ENCODE measurements at regions not wholly inside any gene's neighbourhood (a gene's known extent, or its start where the extent isn't known, plus 50 kb on each side); places are given as distances from the start of the nearest gene placed in this dataset.
"Not testable (repeated sequence)": the region's sequence is repeated elsewhere in the genome, so short reads cannot be mapped to it uniquely, and the experiment has no call there.

DNA sequence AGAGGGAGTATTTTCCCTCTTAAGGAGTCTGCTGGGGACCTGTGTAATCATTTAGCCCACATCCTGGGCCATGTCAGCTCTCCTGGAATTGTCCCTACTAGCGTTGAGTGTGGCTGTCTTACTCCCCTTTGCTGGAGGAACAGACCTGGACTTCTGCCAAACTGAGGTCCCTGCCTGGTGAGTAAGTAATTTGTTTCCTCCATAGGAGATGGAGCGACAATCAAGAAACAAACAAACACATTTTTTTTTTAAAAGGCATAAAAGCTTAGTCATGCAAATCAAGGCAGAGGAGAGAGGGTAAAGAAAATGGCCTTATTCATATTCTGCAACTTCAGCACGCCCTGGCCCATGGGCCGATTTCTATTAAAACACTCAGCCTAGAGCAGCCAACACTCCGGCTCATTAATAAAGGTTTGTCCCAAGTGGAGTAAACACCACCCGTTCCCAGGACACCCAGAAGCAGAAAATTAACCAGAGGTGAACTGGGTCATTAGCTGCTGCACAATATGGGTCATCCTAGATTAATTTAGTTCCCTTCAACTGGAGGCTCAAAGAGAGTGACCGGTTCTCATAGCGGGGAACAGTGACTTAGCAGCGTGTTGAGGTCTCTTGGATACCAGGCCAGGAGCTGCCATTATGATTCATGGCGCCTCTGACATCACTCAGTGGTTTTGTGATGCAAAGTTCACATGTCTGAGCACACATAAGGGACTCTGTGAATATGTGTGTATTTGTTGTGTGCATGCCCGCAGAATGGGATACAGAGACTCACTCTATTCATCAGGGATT, 165.0 kb upstream of the SULF2 start:
- no peak for DNase-seq

DNA sequence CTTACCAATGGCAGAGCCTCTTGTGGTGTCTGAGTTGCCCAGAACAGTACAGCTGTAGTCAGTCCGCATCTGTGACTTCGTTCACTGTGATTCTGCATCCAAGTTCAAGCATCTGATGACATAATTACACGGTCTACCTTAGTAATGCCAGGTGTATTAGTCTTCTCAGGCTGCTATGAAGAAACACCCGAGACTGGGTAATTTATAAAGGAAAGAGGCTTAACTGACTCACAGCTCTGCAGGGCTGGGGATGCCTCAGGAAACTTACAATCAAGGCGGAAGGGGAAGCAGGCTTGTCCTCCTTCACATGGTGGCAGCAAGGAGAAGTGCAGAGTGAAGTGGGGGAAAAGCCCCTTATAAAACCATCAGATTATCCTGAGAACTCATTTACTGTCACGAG, 163.9 kb upstream of the SULF2 start:
- DNase-seq, result no peak

DNA sequence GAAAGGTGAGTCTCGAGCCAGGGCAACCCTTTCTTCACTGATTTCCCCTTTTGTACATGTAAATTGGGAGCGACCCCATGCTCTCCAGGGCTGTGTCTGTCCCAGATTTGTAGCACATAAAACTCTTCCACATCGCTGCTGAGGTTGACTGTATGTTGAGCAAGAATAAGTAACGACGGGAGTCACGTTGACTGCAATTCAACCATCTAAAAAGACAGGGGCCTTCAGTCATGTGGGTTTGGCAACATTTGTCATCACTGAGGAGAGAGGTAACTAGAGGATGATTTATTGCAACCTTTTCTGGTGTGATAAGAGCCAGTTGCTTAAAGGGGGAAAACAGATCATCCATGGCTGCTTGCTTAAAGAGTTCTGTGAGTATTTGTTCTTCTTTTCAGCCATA, 159.4 kb upstream of the SULF2 start:
- DNase-seq, result no peak

GRCh38 chr20:47941869-47942268, 156.6 kb upstream of the SULF2 start:
- DNase-seq, result no peak

- no peak for DNase-seq
Observed at GRCh38 chr20:47940101-47940813, 155.0 kb upstream of the SULF2 start.

GRCh38 chr20:47936612-47937011, 151.3 kb upstream of the SULF2 start:
- no peak for DNase-seq

DNA sequence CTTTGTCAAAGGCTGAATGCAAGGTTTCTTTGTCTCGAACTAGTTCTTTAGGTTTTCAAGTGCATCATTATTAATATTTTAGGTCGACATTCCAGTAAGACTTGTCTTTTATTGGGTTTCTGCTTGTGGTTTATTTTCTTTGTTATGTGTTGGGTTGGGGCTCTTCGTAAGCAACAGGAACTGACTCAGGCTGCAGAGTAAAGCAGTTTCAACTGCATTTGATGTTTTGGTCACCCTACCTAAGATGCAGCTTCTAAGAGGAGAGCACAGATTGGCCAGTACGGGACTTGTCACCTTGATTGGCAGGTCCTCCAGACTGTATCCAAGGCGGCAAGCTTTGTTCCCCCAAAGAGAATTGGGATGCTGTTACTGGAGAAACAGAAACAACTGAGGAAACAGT, 149.5 kb upstream of the SULF2 start:
- DNase-seq, result no peak

DNA sequence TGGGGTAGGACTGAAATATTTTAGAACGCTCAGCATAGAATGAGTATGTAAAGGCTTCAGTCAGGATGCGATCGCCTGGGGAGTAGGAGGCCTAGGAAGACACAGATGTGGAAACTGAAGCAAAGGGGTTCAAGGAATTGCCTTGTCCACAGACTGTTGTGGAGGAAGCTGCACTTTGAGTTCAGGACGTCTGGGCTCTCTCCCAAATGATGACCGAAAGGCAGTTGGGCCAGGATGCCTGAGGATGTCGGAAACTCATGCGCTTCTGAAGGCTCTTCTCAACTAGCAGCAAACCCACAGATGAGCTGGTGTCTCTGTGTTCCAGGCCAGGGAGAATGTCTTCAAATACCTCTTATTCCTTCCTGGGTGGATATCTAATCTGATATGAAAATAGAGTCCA, 146.2 kb upstream of the SULF2 start:
- DNase-seq, result no peak

DNA sequence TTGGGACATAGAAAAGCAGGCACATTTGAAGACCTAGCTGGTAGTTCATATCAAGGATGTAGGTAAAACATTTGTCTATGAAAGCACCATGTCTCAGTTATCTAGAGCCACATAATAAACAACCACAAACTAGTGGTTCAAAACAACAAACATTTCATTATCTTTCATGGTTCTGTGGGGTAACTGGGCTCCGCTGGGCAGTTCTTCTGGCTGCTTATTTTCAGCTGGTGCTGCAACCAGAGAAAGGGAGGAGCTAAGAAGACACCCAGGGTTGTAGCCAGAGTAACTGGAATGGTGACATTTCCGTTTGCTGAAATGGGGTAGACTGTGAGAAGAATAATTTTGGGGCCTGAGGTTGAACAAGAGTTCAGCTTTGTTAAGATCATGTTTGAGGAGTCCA, 145.7 kb upstream of the SULF2 start:
- no peak for DNase-seq

- no peak for DNase-seq
Observed at GRCh38 chr20:47929368-47930115, 144.3 kb upstream of the SULF2 start.

GRCh38 chr20:47927944-47928343, 142.7 kb upstream of the SULF2 start:
- DNase-seq, result no peak

- no peak for DNase-seq
Observed at GRCh38 chr20:47927385-47927851, 142.1 kb upstream of the SULF2 start.

- no peak for DNase-seq
Observed at GRCh38 chr20:47926731-47927130, 141.4 kb upstream of the SULF2 start.

- DNase-seq, result no peak
Observed at GRCh38 chr20:47925593-47925992, 140.3 kb upstream of the SULF2 start.

DNA sequence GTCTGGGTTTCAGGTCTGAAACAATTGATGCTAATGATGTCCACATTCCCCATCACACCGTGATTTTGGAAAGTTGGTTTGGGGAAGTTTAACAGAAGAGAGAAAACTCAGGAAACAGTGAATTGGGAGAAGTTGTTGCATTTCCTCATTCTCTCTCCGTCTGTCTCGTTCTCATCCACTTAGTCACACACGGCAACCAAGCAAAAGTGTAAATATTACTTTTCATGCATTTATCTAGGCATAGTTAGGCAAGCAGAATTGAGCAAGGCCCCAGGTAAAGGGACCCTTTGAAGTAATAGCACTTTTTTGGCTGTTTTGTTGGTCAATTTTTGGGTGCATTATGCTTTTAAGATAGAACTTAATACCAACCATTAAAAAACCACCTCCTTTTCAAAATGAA, 137.0 kb upstream of the SULF2 start:
- peak in 1 of 2 donors; percentile 5 for DNase-seq

DNA sequence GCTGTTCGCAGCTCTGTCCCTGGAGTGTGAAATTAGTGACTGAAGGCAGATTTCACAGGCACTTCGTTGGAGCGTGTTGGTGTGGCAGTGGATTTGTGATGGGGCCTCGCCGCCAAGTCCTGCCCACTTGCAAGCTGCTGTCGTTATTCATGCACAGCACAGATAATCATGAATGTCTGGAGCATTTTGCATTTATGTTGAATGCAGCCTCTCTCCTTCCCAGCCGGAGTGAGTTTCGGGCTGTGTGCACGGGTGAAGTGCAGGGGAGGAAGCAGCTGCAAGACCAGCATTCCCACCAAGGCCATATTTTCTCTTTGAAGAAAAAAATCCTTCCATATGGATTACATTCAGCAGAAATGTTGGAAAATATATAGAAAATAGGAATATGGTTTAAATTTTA, 136.5 kb upstream of the SULF2 start:
- not testable (repeated sequence) for DNase-seq

DNA sequence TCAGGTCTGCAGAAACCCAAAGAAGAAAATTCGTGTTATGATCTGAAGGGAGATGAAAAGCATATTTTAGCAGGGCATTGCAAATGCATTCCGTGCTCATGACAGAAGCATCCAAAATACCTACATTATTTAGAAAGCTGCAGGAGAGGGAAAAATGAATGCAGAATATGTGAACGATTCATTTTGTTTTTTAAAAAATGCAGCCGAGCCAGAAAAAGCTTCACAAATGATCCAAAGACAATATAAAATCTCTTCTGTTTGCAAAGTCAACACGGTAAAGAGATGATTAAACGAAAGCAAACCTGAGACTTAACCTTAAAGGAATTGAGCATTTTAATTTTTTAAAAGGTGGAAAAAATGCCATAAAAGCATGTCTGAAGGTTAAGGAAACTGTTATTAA, 136.1 kb upstream of the SULF2 start:
- DNase-seq, result no peak

DNA sequence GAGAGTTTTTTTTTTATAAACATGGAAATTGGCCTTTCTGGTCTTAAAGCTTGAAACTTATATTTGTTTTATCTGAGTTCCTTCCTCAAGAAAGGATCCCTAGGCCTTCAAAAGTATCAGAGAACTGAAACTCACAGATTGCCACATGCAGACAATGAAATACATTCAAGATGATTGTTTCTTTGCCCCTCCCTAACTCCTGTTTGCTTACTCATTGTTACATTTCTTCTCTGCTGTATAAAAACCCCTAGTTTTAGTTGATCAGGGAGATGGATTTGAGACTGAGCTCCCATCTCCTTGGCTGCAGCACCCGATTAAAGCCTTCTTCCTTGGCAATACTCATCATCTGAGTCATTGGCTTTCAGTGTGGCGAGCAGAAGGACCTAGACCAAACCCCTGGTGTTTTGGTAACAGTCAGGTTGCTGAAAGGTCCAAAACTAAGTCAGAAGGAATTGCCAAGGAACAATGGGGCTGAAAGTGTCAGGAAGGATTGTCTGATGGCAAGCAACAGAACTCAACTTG, 132.3 kb upstream of the SULF2 start:
- no peak for DNase-seq

DNA sequence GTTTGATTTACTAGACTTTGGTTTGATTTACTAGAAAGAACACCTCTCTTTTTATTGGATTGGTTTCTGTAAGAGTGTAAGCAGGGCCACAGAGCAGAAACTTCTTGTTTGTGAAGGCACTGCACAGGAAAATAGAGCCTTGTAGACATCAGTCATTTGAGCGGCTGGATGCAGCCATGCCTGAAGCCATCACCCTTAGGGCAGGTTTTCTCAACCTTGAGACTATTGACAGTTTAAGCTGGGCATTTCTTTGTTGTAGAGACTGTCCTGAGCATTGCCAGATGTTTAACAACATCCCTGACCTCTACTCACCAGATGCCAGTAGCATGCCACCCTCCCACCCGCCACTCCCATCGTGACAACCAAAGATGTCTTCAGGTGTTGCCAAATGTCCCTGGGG, 130.2 kb upstream of the SULF2 start:
- DNase-seq, result no peak

DNA sequence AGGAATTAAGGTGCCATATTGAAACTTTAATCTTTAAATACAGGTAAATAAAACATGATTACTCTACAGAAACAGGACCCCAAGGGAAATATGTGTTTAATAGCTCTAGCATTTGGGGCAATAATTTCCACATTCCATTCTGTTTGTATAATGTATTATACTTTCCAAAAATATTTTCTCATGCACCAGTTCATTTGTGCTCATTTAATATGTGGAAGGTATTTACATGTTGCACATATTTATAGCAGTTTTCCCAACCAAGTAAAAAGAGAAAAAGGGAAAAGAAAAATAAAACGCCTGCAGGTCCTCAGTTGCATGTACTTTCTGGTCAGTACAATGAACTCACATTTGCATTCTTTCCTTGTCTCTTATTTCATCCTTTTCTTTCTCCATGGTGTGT, 129.5 kb upstream of the SULF2 start:
- DNase-seq, result no peak

DNA sequence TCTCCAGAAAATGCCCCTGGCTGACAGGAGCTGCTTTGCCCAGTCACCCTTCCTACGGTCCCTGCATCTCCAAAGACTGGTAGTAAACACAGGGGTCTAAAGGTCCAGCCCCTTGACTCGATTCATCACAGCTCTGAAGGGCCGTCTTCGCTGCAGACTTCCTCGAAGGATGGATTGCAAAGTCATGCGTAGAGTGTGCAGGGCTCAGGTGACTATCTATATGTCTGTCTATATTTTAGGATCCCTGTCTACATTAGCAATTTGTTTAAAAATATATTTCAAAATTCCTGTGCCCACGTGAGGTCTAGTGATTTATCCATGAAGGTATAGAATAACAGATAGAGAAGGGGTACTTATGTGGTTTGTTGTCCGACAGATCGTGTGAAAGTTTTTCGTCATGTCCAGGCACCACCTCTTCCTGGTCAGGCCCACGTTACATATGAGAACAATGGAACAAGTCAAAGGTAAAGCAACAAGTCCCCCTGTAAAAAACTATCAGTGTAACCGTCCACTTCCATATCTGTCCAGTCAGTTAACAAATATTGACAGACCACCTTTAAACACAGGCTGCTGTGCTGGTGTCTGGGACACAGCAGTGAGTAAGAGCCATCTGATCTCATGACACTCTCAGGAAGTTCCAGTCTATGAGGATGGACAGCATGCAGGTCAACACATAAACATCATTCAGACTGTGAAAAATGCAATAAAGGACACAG, 127.7 kb upstream of the SULF2 start:
- not testable (repeated sequence) for DNase-seq

DNA sequence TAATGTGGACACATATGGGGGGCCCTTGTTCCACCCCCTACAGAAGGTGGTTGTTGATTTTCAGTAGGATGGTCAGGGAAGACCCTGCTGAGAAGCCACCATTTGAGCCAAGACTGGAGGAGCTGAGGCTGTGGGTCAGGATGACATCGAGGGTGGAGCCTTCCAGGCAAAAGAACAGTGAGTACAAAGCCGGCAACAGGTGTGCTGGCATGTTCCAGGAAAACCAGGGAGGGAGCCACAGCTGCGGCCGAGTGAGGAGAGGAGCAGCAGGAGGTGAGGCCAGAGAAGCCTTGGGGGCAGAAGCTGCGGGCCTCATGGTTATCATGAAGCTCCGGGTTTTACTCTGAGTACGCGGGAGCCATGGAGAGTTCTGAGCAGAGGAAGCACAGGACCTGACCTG, 126.9 kb upstream of the SULF2 start:
- DNase-seq, result not testable (repeated sequence)
